ENCODE measurements at regions not wholly inside any gene's neighbourhood (a gene's known extent, or its start where the extent isn't known, plus 50 kb on each side); places are given as distances from the start of the nearest gene placed in this dataset.

DNA sequence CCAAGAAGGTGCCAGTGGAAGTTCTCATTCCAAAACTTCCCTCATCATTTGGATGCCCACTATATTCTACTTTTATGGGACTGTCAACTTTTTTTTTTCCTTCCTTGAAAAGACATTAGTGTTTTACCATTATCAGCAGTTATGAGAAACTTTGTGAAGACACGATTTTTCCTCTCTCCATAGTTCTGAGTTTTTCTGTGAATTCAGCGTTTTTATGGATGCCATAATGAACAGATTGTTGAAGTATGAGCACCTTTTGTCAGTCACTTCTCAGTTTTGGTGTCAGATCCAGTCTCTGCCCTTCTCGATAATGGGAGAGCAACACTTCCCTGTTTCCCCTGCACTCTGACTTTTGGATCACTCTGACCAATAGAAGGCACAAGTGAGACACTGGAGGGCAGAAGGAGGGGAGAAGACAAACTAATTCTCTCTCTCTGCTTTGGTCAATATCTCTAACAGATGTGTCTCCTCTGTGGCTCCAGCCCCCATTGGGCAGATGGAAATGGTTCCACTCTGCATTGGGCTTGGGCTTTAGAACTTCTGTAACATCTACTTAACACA lies 53.5 kb upstream of the FN1 start:
- H3K9me3 ChIP-seq, result no peaks in the 10 kb centered on the region
- POLR2A ChIA-PET, result no interaction called here
- H3K9ac ChIP-seq, result no peak overlapping the region
- H3K27me3 ChIP-seq (ENCODE audit: insufficient read depth), result no peaks in the 10 kb centered on the region
- H3F3A ChIP-seq (replicated peaks; ENCODE audit: insufficient read depth), result no peaks in the 10 kb centered on the region
- H3K27ac ChIP-seq (ENCODE audit: low read depth in 2 of 2, low read length in 1 of 2), result no peak overlapping the region
- 71% methylated on average over 3 of the region's 3 CpGs for WGBS (ENCODE audit: low lambda C conversion rate)
- CTCF ChIA-PET, result no interaction called here
- no peaks in the 10 kb centered on the region for H3K36me3 ChIP-seq (replicated peaks in 1 of 2; ENCODE audit: control insufficient read depth in 1 of 2, insufficient read depth in 2 of 2, low read length in 1 of 2)
- no peak overlapping the region for H3K4me2 ChIP-seq
- H3K9me2 ChIP-seq, result no peaks in the 10 kb centered on the region
- TF ChIP-seq FOXJ3 (CRISPR knock-in tag; IDR thresholded peaks at IDR 0.05), result no peak
- no peak for TF ChIP-seq GATA2 (CRISPR knock-in tag; IDR thresholded peaks at IDR 0.05)
- TF ChIP-seq POLR2AphosphoS5 (IDR thresholded peaks at IDR 0.05; ENCODE audit: low read depth, low read length), result no peak
- TF ChIP-seq GABPA (IDR thresholded peaks at IDR 0.05; ENCODE audit: low read depth), result no peak
- TF ChIP-seq CHD2 (IDR thresholded peaks at IDR 0.05; ENCODE audit: low read length, partially characterized antibody), result no peak
- no peak for TF ChIP-seq FOSL2 (IDR thresholded peaks at IDR 0.05; ENCODE audit: borderline replicate concordance, low read depth)
- TF ChIP-seq TAF1 (IDR thresholded peaks at IDR 0.05; ENCODE audit: borderline replicate concordance, low read depth, low read length), result no peak
- no peak for TF ChIP-seq RXRA (IDR thresholded peaks at IDR 0.05; ENCODE audit: borderline replicate concordance, low read depth)
- no peaks in the 10 kb centered on the region for H3K79me2 ChIP-seq (ENCODE audit: insufficient read depth)
- DNase-seq, result no peak
- no peak overlapping the region for H3K4me3 ChIP-seq (ENCODE audit: low read depth in 2 of 2, low read length in 1 of 2)
- no peak overlapping the region for H2AFZ ChIP-seq (ENCODE audit: low read depth)
- no peaks in the 10 kb centered on the region for H4K20me1 ChIP-seq (ENCODE audit: insufficient read depth)
- H3K4me1 ChIP-seq (ENCODE audit: control insufficient read depth in 1 of 2, insufficient read depth in 2 of 2, low read depth in 1 of 2, low read length in 1 of 2), result no peaks in the 10 kb centered on the region; a peak in 1 of 4 replicates

DNA sequence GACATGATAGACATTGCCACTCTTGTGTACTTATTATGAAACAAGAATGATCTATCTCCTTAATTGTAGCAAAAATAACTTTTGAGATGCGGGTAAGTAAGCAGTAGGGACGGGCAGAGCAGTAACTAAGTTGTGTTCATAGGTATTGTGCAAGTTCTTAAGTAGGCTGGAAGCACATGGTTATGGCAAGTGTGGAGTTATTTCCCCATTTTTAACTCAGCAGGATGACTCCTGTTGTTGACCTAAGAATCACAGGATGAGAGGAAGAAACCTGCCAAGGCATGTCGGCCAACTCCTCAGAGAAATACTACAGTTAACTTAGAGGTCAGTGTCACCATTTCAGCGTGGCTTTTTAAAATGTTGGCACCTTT lies 51.1 kb upstream of the FN1 start:
- Histone ChIP-seq H3K4me2 (no peak overlapping the region), H3K9ac (no peak overlapping the region), H3K27me3 (ENCODE audit: insufficient read depth) (no peaks in the 10 kb centered on the region), H3K9me2 (no peaks in the 10 kb centered on the region), H3K9me3 (no peaks in the 10 kb centered on the region), H2AFZ (ENCODE audit: low read depth) (no peak overlapping the region), H3K27ac (ENCODE audit: low read depth in 2 of 2, low read length in 1 of 2) (no peak overlapping the region), H3K4me3 (ENCODE audit: low read depth in 2 of 2, low read length in 1 of 2) (no peak overlapping the region), H3K79me2 (ENCODE audit: insufficient read depth) (no peaks in the 10 kb centered on the region), H3K4me1 (ENCODE audit: control insufficient read depth in 1 of 2, insufficient read depth in 2 of 2, low read depth in 1 of 2, low read length in 1 of 2) (no peaks in the 10 kb centered on the region; a peak in 1 of 4 replicates), H3K36me3 (replicated peaks in 1 of 2; ENCODE audit: control insufficient read depth in 1 of 2, insufficient read depth in 2 of 2, low read length in 1 of 2) (no peaks in the 10 kb centered on the region), H4K20me1 (ENCODE audit: insufficient read depth) (no peaks in the 10 kb centered on the region), H3F3A (replicated peaks; ENCODE audit: insufficient read depth) (no peaks in the 10 kb centered on the region)
- ChIA-PET CTCF (no interaction called here), POLR2A (no interaction called here)
- WGBS (ENCODE audit: low lambda C conversion rate), result 88% methylated on average over 4 of the region's 4 CpGs
- no peak for DNase-seq
- TF ChIP-seq YY1 (IDR thresholded peaks at IDR 0.05; ENCODE audit: low read depth) (no peak), TEAD4 (IDR thresholded peaks at IDR 0.05; ENCODE audit: borderline replicate concordance, insufficient read depth) (no peak), CHD2 (IDR thresholded peaks at IDR 0.05; ENCODE audit: low read length, partially characterized antibody) (no peak), TCF12 (IDR thresholded peaks at IDR 0.05) (no peak), FOXM1 (IDR thresholded peaks at IDR 0.05; ENCODE audit: low read depth) (no peak), RFX5 (IDR thresholded peaks at IDR 0.05; ENCODE audit: low read length) (no peak), SIN3A (IDR thresholded peaks at IDR 0.05; ENCODE audit: borderline replicate concordance, low read depth, low read length) (no peak), RXRA (IDR thresholded peaks at IDR 0.05; ENCODE audit: borderline replicate concordance, low read depth) (no peak), FOSL2 (IDR thresholded peaks at IDR 0.05; ENCODE audit: borderline replicate concordance, low read depth) (no peak), RAD21 (IDR thresholded peaks at IDR 0.05; ENCODE audit: low read length) (no peak), MXI1 (IDR thresholded peaks at IDR 0.05; ENCODE audit: low read depth, low read length) (no peak), SMC3 (IDR thresholded peaks at IDR 0.05; ENCODE audit: low read depth, low read length) (no peak)
- TF ChIP-seq, protein P1, sequence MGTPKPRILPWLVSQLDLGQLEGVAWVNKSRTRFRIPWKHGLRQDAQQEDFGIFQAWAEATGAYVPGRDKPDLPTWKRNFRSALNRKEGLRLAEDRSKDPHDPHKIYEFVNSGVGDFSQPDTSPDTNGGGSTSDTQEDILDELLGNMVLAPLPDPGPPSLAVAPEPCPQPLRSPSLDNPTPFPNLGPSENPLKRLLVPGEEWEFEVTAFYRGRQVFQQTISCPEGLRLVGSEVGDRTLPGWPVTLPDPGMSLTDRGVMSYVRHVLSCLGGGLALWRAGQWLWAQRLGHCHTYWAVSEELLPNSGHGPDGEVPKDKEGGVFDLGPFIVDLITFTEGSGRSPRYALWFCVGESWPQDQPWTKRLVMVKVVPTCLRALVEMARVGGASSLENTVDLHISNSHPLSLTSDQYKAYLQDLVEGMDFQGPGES (IDR thresholded peaks at IDR 0.05; ENCODE audit: low read depth, low read length), result no peak

Measured in SK-N-SH (cell line).